Hematopoietic multipotent progenitor cell treated with erythropoietin and hydrocortisone succinate and interleukin-3 and kit ligand, for 17 days (in vitro differentiated cells): ENCODE measurements at regions not wholly inside any gene's neighbourhood (a gene's known extent, or its start where the extent isn't known, plus 50 kb on each side); places are given as distances from the start of the nearest gene placed in this dataset.

ENCODE experiments used
- DNase-seq: peaks from one replicate; pipeline ENCODE4 v3.0.0-alpha.2; 2015; ENCODE audit warnings: low spot score

GRCh38 chr18:41540237-41540871 is 414.7 kb upstream of the PIK3C3 start:
- DNase-seq = no peak

GRCh38 chr18:41538751-41539150 is 416.3 kb upstream of the PIK3C3 start:
- no peak for DNase-seq

- no peak for DNase-seq
These were observed 417.4 kb upstream of the PIK3C3 start for GRCh38 chr18:41537666-41538065.

- DNase-seq = no peak
These were observed 422.5 kb upstream of the PIK3C3 start for GRCh38 chr18:41532344-41533086.

GRCh38 chr18:41530970-41531369 is 424.1 kb upstream of the PIK3C3 start:
- no peak for DNase-seq

- DNase-seq = no peak
These were observed 425.9 kb upstream of the PIK3C3 start for GRCh38 chr18:41529093-41529492.

- DNase-seq = no peak
These were observed 429.0 kb upstream of the PIK3C3 start for GRCh38 chr18:41526054-41526453.

- DNase-seq = no peak
These were observed 430.2 kb upstream of the PIK3C3 start for GRCh38 chr18:41524674-41525470.

- no peak for DNase-seq
These were observed 437.9 kb upstream of the PIK3C3 start for GRCh38 chr18:41517142-41517541.

GRCh38 chr18:41513438-41513837 is 441.6 kb upstream of the PIK3C3 start:
- no peak for DNase-seq

- DNase-seq = no peak
These were observed 450.7 kb upstream of the PIK3C3 start for GRCh38 chr18:41504316-41504715.

- DNase-seq = no peak
These were observed 453.2 kb upstream of the PIK3C3 start for GRCh38 chr18:41501848-41502247.

- no peak for DNase-seq
These were observed 455.7 kb upstream of the PIK3C3 start for GRCh38 chr18:41499345-41499744.

GRCh38 chr18:41490861-41491260 is 464.2 kb upstream of the PIK3C3 start:
- no peak for DNase-seq

- DNase-seq = no peak
These were observed 468.5 kb upstream of the PIK3C3 start for GRCh38 chr18:41486575-41486974.

- DNase-seq = no peak
These were observed 471.0 kb upstream of the PIK3C3 start for GRCh38 chr18:41484069-41484468.

- DNase-seq = no peak
These were observed 472.5 kb upstream of the PIK3C3 start for GRCh38 chr18:41482501-41482900.

GRCh38 chr18:41466436-41467160 is 488.4 kb upstream of the PIK3C3 start:
- no peak for DNase-seq

- DNase-seq = no peak
These were observed 489.6 kb upstream of the PIK3C3 start for GRCh38 chr18:41465386-41465785.

- DNase-seq = no peak
These were observed 490.8 kb upstream of the PIK3C3 start for GRCh38 chr18:41464278-41464677.

- no peak for DNase-seq
These were observed 492.1 kb upstream of the PIK3C3 start for GRCh38 chr18:41462946-41463345.

GRCh38 chr18:41461114-41461513 is 493.9 kb upstream of the PIK3C3 start:
- DNase-seq = no peak
